HG03064 (cell line): ENCODE measurements at regions not wholly inside any gene's neighbourhood (a gene's known extent, or its start where the extent isn't known, plus 50 kb on each side); places are given as distances from the start of the nearest gene placed in this dataset.
"Not testable (repeated sequence)": the region's sequence is repeated elsewhere in the genome, so short reads cannot be mapped to it uniquely, and the experiment has no call there.

Experiments
- ATAC-seq: cut with Tn5 transposase; IDR thresholded peaks from one replicate; pipeline ENCODE4 v1.9.1; 2021; ENCODE audit warnings: low read depth; ENCODE audit not compliant: unreplicated experiment

DNA sequence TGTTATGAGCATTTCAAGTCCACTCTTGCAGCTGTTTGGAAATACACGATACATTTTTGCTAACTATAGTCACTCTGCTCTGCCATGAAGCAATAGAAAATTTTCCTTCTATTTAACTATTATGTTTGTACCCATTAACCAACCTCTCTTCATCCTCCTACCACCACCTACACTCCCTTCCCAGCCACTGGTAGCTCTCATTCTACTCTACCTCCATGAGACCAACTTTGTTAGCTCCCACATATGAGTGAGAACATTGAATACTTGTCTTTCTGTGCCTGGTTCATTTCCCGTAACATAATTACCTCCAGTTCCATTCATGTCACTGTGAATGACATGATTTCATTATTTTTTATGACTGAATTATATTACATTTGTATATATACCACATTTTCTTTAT lies 505.9 kb upstream of the CCNG1 start:
- ATAC-seq, result no peak

DNA sequence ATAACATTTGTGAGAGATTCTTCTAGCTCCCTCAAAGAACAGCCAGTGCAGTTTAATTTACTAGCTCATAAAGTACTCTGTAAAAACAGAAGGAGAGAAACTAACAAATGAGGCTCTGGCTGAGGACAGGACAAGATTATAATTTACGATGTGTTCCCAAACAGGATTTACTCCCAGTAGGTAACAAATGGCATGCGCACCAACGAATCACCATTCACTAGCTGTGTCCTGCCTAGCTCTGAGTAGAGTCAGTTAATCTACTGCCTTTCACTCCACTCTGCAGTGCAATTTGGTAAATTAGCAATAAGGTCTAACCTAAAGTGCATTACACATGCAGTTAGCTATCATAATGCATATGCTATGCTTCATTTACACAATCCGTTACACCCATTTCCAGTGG lies 497.4 kb upstream of the CCNG1 start:
- ATAC-seq, result no peak

DNA sequence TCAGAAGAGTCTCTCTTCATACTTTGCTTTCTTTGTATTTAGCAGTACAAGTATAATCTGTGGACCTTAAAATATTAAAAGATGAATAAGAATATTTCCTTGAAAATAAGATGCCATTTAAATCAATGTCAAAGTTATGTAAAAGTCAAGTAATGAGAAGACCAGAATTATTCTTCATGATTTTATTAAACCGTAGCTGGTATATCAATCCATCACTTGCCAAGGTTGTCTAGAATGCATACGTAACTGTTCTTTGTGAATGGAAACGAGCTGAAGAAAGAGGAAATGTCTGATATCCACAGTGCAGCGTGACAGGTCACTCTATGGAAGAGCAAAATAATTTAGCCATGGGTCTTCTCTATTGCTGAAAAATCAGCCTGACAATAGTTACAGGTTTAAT lies 488.7 kb upstream of the CCNG1 start:
- no peak for ATAC-seq

DNA sequence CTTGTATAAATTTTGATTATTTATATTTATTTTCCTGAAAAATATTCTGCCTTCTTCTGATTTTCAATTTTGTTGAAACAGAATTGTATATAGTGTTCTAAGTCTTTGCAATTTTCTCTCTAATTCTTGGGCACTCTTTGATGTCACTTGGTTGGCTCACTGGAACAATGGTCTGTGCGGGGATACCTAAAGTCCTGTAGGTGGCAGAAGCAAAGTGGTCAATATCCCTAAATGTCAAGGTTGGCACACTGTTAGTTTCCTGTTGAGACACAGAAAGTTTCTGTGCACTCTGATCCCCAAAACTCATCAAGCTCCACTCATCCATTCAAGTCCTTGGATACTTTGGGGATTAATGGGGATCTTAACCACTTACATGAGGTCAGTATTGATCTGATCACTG lies 480.8 kb upstream of the CCNG1 start:
- no peak for ATAC-seq

DNA sequence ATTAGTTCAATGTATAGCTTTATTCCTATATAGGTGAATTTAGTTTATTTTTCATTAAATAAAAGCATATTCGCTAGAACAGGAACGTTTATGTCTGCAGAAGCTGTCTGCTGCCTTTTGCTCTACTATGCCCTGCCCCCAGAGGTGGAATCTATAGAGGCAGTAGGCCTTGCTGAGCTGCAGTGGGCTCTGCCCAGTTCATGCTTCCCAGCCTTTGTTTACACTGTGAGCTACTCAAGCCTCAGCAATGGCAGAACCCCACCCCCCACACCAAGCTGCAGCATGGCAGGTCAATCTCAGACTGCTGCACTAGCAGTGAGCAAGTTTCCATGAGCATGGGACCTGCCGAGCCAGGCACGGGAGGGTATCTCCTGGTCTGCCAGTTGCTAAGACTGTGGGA lies 473.3 kb upstream of the CCNG1 start:
- not testable (repeated sequence) for ATAC-seq

DNA sequence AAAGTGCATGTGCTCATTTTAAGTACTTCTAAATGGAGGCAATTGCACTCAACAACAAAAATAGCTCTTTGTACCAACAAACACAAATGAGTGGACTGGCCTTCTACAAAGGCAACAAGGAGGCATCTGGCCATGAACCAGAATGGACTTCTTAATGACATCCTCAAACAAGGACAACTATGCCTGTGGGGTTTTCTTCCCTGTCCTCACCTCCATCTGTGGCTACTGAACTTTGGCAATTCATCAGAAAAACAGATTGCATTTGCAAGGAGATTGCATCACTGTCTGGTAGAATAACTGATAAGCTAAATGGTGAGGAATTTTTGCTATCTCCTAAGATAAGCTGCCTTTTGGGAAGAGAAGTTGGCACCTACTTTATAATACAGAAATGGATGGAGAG lies 447.3 kb upstream of the CCNG1 start:
- ATAC-seq, result no peak

DNA sequence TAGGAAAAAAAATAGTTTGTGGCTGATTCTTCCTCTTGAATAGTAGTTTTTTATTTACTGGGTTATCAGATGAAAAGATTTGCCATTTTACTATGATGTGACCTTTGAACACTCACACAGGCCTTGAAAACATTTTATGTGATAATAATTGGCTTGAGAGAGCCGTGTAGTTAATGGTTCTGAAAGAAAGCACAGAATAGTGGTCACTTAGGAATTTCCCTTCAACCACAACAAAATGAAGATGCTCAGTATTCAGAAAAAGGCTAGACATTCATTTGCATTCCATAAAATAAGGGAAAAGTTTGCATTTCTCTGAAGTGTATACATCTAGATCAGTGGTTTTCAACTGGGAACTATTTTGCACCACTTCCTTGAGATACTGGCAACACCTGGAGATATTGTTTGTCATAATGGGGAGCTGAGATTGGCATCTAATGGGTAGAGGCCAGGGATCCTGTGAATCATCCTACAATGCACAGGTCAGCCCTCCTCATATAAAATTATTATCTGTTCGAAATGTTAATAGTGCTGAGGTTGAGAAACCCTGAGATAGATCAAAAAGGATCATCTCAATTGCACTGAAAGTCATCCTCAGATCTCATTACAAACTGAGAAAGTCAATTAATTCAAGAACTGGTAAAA lies 446.4 kb upstream of the CCNG1 start:
- ATAC-seq, result no peak

DNA sequence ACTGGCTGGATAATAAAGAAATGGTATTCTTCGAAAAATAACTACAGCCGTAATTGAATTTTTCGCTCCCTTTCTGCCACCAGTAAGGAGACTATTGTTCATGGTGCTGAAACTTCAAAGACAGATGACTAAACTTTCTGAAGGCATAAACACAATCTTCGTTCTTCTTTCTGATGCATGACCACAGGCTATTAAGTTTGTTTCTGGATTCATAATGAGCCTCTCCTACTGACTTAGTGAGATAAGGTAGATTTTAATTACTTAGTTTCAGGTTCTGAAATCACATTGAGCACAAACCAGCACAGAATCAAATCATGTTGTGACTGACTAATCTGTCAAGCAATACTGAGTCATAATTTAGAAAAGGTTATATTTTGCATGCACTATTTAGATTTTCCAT lies 441.8 kb upstream of the CCNG1 start:
- ATAC-seq, result no peak

DNA sequence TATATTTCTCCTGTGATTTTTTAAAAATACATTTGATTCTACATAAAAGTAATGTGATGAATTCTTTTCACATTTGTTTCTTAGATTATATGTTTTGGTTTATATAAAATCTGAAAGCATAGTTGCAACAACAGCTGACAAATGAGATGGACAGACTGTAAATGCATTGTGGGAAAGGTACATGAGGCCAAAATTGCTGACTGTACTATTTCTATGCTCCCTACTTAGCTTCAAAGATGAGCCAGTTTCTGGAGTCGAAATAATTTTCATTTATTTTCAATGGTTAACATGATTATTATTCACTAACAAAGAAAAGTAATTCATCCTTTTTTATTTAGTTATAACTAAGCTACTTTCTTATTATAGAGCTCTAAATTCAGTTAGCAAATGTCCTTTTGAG lies 441.3 kb upstream of the CCNG1 start:
- ATAC-seq, result no peak

DNA sequence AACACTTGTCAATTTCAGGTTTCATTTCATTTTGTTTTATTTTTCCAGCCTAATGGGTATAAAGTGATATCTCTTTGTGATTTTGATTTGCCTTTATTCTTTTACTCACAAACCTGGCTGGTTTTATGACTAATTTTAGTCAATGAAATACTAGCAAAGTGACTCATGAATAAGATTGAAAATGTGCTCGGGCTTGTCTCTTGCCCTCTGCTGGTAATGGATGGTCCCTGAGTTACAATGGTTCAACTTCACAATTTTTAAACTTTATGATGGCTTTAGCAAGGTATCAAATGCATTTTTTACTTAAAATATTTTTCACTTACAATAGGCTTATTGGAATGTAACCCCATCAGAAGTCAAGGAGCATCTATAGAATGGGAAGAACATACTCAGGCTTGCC lies 431.4 kb upstream of the CCNG1 start:
- ATAC-seq, result no peak

DNA sequence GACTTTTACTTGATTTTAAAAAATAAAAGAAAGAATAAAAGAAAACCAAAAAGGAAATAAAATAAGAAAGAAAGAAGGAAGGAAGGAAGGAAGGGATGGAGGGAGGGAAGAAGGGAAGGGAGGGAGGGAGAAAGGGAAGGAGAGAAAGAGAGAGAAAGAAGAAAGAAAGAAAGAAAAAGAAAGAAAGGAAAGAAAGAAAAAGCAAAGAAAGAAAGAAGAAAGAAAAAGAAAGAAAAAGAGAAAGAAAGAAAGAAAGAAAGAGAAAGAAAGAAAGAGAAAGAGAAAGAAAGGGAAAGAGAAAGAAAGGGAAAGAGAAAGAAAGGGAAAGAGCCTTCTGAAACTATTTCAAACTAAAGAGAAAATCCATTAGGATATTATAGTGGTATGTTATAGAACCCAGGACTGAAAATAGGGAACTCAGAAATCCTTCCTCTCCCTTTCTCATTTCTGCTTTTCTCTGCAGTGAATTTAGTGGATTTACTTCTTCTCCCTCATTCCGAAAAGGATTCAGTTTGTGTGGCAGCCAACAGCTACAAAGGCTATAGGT lies 414.7 kb upstream of the CCNG1 start:
- ATAC-seq, result no peak

DNA sequence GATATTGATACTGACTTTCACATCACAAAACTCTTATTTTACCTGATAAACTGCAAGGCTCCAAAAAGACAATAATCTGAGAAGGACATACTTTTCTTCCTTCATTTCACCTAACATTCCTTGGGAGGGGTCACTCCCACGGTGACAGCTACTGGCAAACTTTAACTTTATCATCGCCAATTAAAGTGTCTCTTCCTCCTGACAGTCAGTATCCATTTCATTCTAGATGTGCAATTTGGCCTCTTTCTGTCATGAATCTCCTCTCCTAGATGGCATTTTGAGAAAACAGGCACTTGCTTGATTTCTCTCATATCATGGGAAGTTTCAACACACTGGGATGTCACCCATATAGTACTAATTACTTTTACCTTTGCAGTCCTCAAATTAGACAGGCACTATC lies 413.5 kb upstream of the CCNG1 start:
- no peak for ATAC-seq

DNA sequence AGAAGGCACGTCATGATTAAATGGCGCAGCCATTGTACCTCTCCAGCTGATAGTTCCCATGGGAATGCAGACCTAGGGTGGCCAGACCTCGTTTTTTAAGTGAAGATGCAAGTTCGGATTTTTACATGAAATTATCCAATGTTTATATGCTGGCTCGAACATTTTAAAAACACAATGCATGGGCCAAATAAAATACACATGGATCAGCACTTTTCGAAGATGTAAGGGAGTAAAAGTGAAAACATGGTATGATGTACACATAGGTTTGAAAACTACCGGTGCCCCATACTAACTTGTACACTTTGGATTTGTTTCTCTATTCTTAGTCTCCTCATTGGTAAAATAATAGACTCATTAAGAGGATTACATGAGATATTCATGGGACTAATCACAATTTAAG lies 412.5 kb upstream of the CCNG1 start:
- ATAC-seq, result no peak

DNA sequence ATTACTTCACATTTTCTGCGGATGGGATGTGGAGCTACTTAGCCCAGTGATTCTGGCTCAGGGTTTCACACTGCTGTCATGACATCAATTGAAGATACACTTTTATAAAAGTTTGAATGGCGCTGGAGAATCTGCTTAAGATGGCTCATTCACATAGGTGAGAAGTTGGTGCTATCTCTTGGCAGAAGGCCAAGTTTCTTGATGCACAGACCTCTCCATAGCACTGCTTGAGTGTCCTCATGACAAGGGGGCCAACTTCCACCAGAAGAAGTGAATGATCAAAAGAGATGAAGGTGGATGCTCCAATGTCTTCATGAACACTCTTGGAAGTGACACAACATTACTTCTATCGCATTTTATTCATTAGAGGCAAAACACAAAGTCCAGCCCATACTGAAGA lies 403.7 kb upstream of the CCNG1 start:
- ATAC-seq, result no peak

DNA sequence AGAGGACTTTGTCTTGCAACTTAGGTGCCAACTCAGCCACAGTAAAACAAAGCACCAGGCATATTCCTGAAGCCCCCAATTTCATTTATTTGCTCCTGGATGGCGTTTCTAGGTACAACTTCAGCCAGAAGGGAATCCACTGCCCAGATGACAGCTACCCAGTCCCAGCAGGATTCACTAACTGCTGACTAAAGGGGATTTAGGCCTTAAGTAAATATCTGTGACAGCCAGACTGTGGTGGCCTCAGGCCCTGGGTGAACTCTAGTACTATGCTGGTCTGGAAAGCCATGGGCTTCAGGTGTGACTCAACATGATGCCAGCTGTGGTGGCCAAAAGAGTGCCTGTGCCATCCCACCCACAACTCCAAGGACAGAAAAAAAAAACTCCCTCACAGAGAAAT lies 396.1 kb upstream of the CCNG1 start:
- ATAC-seq, result no peak

DNA sequence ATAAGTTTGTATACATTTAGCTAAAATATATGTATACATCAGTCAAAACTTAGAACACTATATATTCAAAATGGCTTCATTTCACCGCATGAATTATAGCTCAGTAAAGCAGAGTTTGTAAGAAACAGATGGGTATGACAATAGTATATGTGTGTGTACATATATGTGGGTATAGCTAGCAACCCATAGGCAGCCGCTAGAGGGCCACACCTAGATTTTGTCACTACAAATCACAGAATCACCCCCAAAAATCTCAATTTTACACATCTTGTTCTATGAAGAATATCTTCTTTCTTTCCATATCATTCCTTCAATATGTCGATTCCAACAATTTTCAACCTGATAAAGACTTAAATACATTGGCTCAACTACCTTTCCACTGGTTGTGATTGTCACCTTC lies 357.8 kb upstream of the CCNG1 start:
- no peak for ATAC-seq

DNA sequence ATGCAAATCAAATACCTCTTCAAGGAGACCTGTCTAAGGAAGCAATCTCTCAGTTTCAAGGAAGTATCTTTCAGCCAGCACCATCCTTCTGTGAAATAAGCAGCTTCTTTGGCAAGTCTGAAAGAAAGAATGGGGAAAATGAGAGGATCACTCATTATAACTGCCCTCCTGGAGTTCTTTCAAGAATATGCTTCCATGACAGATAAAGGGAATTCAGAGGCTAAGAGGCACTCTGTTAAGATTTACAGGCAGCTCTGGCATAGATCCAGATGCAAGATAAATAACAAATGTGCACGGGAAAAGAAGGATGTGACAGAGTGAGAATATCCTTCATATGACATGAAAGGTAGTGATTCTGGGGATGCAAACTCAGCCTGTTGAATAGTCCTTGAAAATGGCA lies 348.2 kb upstream of the CCNG1 start:
- no peak for ATAC-seq

DNA sequence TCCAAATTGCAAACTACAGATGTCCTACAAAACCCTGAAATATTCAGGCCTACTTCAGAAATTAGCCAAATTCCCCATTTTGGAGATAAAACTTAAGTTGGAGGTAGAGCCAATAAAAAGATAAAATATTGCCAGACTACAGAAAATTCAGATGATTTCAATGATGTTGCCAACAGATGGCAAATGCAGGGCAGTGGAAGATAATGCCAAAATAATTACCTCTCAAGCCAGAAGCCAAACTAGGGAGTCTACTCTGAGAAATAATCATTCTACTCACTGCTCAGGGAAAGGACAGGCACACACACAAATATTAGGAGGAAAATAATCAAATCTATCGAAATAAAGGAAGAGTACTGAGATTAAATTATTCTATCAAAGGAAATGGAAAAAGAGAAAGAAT lies 347.5 kb upstream of the CCNG1 start:
- ATAC-seq, result no peak

DNA sequence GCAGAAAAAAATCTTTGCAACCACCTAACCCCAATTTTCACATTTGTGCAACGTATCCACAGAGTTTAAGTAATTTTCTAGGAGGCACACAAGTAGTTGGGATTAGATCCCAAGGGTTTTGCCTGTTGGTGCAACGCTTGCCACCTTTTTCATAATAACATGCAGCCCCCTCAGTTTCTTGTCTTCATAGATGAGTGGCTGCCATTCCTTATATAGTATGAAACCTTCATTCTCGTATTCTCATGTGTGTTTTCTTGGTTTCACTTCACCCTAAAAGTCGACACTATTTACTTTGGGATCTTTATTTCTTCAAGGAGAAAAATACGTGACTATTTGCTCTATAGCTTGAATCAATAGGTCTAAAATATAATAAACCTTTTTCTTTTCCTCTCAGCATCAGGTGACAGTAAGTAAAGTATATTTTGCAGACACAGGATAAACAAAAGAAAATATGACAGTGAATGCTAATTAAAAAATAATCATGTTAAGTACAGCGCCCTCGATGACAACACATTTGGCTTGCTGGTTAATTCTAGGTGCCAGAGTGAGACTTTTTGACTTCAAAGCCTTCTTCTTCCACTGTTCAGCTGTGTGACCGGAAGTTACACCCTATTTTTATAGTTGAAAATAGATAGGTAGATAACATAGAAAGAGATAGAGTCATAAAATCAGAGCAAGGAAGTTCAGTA lies 342.8 kb upstream of the CCNG1 start:
- peak; percentile 93 for ATAC-seq

DNA sequence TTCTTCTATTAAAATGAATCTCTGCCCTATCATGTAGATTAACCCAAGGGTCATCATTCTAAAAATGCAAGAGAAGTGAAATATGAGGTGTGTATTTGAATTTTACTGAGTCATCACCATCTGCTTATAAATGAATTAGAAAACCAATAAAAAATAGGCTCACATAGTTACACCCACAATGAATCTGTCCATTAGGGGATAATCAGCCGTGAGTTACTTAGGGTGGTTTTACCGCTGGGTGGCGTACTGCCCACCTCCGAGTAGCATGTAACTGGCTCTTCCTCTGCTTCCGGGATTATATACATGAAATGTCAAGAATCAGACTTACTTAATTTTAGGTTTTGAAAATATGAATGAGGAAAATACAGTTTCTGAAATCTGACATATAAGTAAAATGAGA lies 332.9 kb upstream of the CCNG1 start:
- ATAC-seq, result no peak

DNA sequence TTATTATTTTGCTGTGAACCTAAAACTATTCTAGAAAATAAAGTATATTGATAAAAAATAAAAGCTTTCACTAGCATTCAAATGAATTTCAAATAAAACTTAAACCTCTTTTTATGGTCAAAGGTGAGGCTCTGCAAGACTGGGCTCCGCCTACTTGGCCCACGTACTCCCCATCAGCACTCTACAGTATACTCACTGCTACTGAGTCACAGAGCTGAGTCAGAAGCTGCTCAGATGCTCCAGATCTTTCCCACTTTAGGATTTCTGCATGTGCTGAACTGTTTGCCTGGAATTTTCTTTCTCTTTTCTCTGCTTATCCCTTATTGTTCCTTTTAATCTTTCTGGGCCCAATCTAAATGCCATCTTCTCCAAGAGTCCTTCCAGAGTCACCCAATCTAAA lies 331.9 kb upstream of the CCNG1 start:
- ATAC-seq, result no peak

DNA sequence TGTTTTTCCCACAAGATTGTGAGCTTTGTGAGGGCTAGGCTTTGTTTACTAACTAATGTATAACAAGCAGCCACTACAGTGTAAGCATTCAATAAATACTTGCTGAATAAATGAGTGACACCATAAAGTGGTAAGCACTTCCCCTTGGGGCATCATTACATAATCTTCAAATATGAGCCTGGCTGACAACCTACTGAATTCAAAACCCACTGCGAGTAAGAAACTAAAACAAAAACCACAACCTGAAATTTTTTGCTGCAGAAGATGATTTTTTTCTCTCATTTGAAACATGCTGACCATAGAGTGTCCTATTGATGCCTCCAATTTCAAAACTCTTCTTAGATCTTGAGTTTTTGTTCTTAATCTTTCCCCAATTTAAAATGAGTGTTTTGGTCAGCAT lies 331.3 kb upstream of the CCNG1 start:
- ATAC-seq, result no peak
